ENCODE measurements at regions not wholly inside any gene's neighbourhood (a gene's known extent, or its start where the extent isn't known, plus 50 kb on each side); places are given as distances from the start of the nearest gene placed in this dataset.
"Not testable (repeated sequence)": the region's sequence is repeated elsewhere in the genome, so short reads cannot be mapped to it uniquely, and the experiment has no call there.

GRCh38 chr22:10741210-10741609, 4786.8 kb upstream of the OR11H1 start (continued):
- no peak for TF ChIP-seq RB1 (IDR thresholded peaks at IDR 0.05; ENCODE audit: borderline replicate concordance)

GRCh38 chr22:10741776-10742630, 4786.0 kb upstream of the OR11H1 start:
- H3K9me3 ChIP-seq (replicated peaks; ENCODE audit: control insufficient read depth, insufficient read depth, low read length); H3K27me3 ChIP-seq (replicated peaks in 1 of 2; ENCODE audit: control insufficient read depth in 2 of 2, insufficient read depth in 2 of 2, low read length in 1 of 2); H3K4me1 ChIP-seq (ENCODE audit: control insufficient read depth, insufficient read depth, low read length); H3K79me2 ChIP-seq (ENCODE audit: control insufficient read depth, insufficient read depth, low read length); CTCF ChIA-PET; H3K36me3 ChIP-seq (ENCODE audit: control insufficient read depth in 2 of 2, insufficient read depth in 2 of 2, low read length in 1 of 2); RAD21 ChIA-PET (ENCODE audit: unreplicated experiment); H3K4me3 ChIP-seq; H3K27ac ChIP-seq (ENCODE audit: control insufficient read depth, insufficient read depth); FAIRE-seq; H2AFZ ChIP-seq (ENCODE audit: control insufficient read depth, low read depth, low read length); BruUV-seq (replicated peaks); SMC1A ChIA-PET (ENCODE audit: uncharacterized antibody, unreplicated experiment); intact Hi-C loops (cut with micrococcal nuclease; ENCODE audit: unreplicated experiment); POLR2A ChIA-PET; H3K9ac ChIP-seq (ENCODE audit: control insufficient read depth, insufficient read depth, low read length); DNase-seq (ENCODE audit: low read depth, low spot score); in situ Hi-C loops (cut with MboI); H3K4me2 ChIP-seq (ENCODE audit: control insufficient read depth, insufficient read depth); ATAC-seq; H4K20me1 ChIP-seq (ENCODE audit: control insufficient read depth, insufficient read depth): not testable (repeated sequence)
- WGBS (ENCODE audit: insufficient coverage, insufficient replicate concordance, low lambda C conversion rate, missing lambda C conversion rate), result 78% methylated on average over 70 of the region's 76 CpGs

- H3K4me2 ChIP-seq (ENCODE audit: control insufficient read depth, insufficient read depth); H3K27me3 ChIP-seq (replicated peaks in 1 of 2; ENCODE audit: control insufficient read depth in 2 of 2, insufficient read depth in 2 of 2, low read length in 1 of 2); H4K20me1 ChIP-seq (ENCODE audit: control insufficient read depth, insufficient read depth); H3K4me3 ChIP-seq; H3K9ac ChIP-seq (ENCODE audit: control insufficient read depth, insufficient read depth, low read length); H2AFZ ChIP-seq (ENCODE audit: control insufficient read depth, low read depth, low read length); RAD21 ChIA-PET (ENCODE audit: unreplicated experiment); intact Hi-C loops (cut with micrococcal nuclease; ENCODE audit: unreplicated experiment); H3K79me2 ChIP-seq (ENCODE audit: control insufficient read depth, insufficient read depth, low read length); FAIRE-seq; SMC1A ChIA-PET (ENCODE audit: uncharacterized antibody, unreplicated experiment); H3K27ac ChIP-seq (ENCODE audit: control insufficient read depth, insufficient read depth); H3K4me1 ChIP-seq (ENCODE audit: control insufficient read depth, insufficient read depth, low read length); DNase-seq (ENCODE audit: low read depth, low spot score); ATAC-seq; BruUV-seq (replicated peaks); H3K9me3 ChIP-seq (replicated peaks; ENCODE audit: control insufficient read depth, insufficient read depth, low read length); in situ Hi-C loops (cut with MboI); CTCF ChIA-PET; POLR2A ChIA-PET; H3K36me3 ChIP-seq (ENCODE audit: control insufficient read depth in 2 of 2, insufficient read depth in 2 of 2, low read length in 1 of 2): not testable (repeated sequence)
- WGBS (ENCODE audit: insufficient coverage, insufficient replicate concordance, low lambda C conversion rate, missing lambda C conversion rate), result 40% methylated on average over 5 of the region's 5 CpGs
Observed at GRCh38 chr22:10746382-10746781, 4781.6 kb upstream of the OR11H1 start.

- intact Hi-C loops (cut with micrococcal nuclease; ENCODE audit: unreplicated experiment); H3K79me2 ChIP-seq (ENCODE audit: control insufficient read depth, insufficient read depth, low read length); DNase-seq (ENCODE audit: low read depth, low spot score); RAD21 ChIA-PET (ENCODE audit: unreplicated experiment); H4K20me1 ChIP-seq (ENCODE audit: control insufficient read depth, insufficient read depth); FAIRE-seq; CTCF ChIA-PET; H3K4me1 ChIP-seq (ENCODE audit: control insufficient read depth, insufficient read depth, low read length); POLR2A ChIA-PET; H3K27me3 ChIP-seq (replicated peaks in 1 of 2; ENCODE audit: control insufficient read depth in 2 of 2, insufficient read depth in 2 of 2, low read length in 1 of 2); H3K4me2 ChIP-seq (ENCODE audit: control insufficient read depth, insufficient read depth); in situ Hi-C loops (cut with MboI); SMC1A ChIA-PET (ENCODE audit: uncharacterized antibody, unreplicated experiment); ATAC-seq; H3K4me3 ChIP-seq; BruUV-seq (replicated peaks); H3K9ac ChIP-seq (ENCODE audit: control insufficient read depth, insufficient read depth, low read length); H2AFZ ChIP-seq (ENCODE audit: control insufficient read depth, low read depth, low read length); H3K9me3 ChIP-seq (replicated peaks; ENCODE audit: control insufficient read depth, insufficient read depth, low read length); H3K36me3 ChIP-seq (ENCODE audit: control insufficient read depth in 2 of 2, insufficient read depth in 2 of 2, low read length in 1 of 2); H3K27ac ChIP-seq (ENCODE audit: control insufficient read depth, insufficient read depth): not testable (repeated sequence)
- WGBS (ENCODE audit: insufficient coverage, insufficient replicate concordance, low lambda C conversion rate, missing lambda C conversion rate), result 18% methylated on average over 6 of the region's 6 CpGs
Observed at GRCh38 chr22:10747227-10747626, 4780.8 kb upstream of the OR11H1 start.

- intact Hi-C loops (cut with micrococcal nuclease; ENCODE audit: unreplicated experiment); FAIRE-seq: not testable (repeated sequence)
Observed at GRCh38 chr22:10748751-10749150, 4779.2 kb upstream of the OR11H1 start.

More at GRCh38 chr22:10748751-10749150, 4779.2 kb upstream of the OR11H1 start:
- ATAC-seq; DNase-seq (ENCODE audit: low read depth, low spot score); SMC1A ChIA-PET (ENCODE audit: uncharacterized antibody, unreplicated experiment); H3K4me3 ChIP-seq; H3K4me2 ChIP-seq (ENCODE audit: control insufficient read depth, insufficient read depth); H3K79me2 ChIP-seq (ENCODE audit: control insufficient read depth, insufficient read depth, low read length); BruUV-seq (replicated peaks); RAD21 ChIA-PET (ENCODE audit: unreplicated experiment); in situ Hi-C loops (cut with MboI); H2AFZ ChIP-seq (ENCODE audit: control insufficient read depth, low read depth, low read length); H3K9me3 ChIP-seq (replicated peaks; ENCODE audit: control insufficient read depth, insufficient read depth, low read length); H4K20me1 ChIP-seq (ENCODE audit: control insufficient read depth, insufficient read depth); POLR2A ChIA-PET; H3K27ac ChIP-seq (ENCODE audit: control insufficient read depth, insufficient read depth); H3K36me3 ChIP-seq (ENCODE audit: control insufficient read depth in 2 of 2, insufficient read depth in 2 of 2, low read length in 1 of 2); H3K4me1 ChIP-seq (ENCODE audit: control insufficient read depth, insufficient read depth, low read length); H3K9ac ChIP-seq (ENCODE audit: control insufficient read depth, insufficient read depth, low read length); H3K27me3 ChIP-seq (replicated peaks in 1 of 2; ENCODE audit: control insufficient read depth in 2 of 2, insufficient read depth in 2 of 2, low read length in 1 of 2); CTCF ChIA-PET: not testable (repeated sequence)

Data from GM12878 (cell line).